Activated naive CD8-positive, alpha-beta T cell (primary cell): ENCODE measurements at regions not wholly inside any gene's neighbourhood (a gene's known extent, or its start where the extent isn't known, plus 50 kb on each side); places are given as distances from the start of the nearest gene placed in this dataset.
"Not testable (repeated sequence)": the region's sequence is repeated elsewhere in the genome, so short reads cannot be mapped to it uniquely, and the experiment has no call there.

Experiments
- H3K27ac Mint-ChIP-seq: one replicate; pipeline ENCODE4 v1.8.0; 2021; ENCODE audit warnings: mixed read lengths
- H3K27me3 Mint-ChIP-seq: one replicate; pipeline ENCODE4 v1.8.0; 2021; ENCODE audit warnings: mixed read lengths
- H3K36me3 Mint-ChIP-seq: one replicate; pipeline ENCODE4 v1.8.0; 2021; ENCODE audit warnings: mixed read lengths
- H3K4me1 Mint-ChIP-seq: one replicate; pipeline ENCODE4 v1.8.0; 2021; ENCODE audit warnings: low read depth, mixed read lengths
- H3K4me3 Mint-ChIP-seq: one replicate; pipeline ENCODE4 v1.8.0; 2021; ENCODE audit warnings: mild to moderate bottlenecking, mixed read lengths
- H3K9me3 Mint-ChIP-seq: one replicate; pipeline ENCODE4 v1.8.0; 2021; ENCODE audit warnings: low read depth, mixed read lengths

DNA sequence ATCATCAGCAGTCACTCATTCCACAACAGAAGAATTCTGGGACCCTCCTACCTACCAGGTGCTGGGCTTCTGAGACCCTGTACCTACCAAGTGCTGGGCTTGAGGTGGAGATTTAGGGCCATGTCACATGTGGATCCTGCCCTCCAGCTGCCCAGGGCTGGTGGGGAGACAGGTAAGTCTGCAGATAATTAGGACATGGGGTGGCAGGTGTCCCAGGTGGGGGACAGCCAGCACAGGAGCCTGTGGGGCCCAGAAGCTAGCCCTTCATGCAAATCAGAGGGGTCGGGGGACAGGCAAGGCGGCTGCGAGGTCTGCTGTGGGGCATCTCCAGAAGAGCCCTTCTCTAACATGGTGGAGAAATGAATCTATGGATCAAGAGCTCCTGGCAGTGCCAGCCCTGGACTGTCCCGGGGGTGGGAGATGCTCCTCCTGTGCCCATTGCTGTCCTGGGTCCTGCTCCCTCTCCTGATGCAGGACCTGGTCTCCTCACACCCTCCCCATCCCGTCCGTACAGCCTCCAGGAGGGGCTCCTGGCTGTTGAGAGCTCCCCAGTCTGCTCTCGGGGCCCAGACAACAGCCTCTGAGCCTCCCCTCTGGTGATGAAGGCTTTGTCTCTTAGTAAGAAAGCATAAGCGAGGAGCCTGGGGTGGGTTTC is 106.3 kb upstream of the GLI2 start:
- Mint-ChIP-seq H3K36me3 (no peaks in the 10 kb centered on the region), H3K27me3 (peaks cover 6% of the 10 kb centered on the region), H3K4me3 (no peak overlapping the region), H3K4me1 (no peaks in the 10 kb centered on the region), H3K9me3 (no peaks in the 10 kb centered on the region), H3K27ac (no peak overlapping the region)

DNA sequence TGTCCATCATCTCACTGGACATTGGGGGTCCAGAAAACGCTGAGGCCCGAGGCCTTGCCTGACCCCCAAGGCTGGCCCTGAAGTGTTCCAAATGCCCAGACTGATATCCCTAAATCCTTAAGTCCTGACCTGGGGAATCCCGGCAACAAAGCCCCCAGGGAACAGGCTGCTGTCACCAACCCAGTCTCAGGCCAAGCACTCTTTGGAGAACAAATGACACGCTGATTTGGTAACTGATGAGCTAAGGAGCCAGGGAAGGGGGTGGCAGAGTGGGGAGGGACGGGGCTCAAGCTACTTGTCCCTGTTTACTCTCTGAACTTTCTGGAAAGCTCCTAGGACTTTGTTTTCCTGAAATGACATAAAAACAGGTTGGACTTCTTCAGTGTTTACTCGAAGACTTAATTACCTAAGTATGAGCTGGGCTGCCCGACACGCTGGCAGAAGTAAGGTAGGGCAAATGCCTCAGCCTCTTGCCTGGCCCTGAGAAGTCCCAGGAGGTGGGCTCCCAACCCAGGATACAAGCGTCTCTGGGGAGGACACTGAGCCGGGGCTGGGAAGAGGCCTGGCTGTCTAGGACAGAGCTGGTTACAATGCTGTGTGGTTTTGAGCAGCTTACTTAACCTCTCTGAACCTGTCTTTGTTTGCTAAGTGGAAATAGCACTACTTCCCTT is 105.5 kb upstream of the GLI2 start:
- Mint-ChIP-seq H3K27me3 (peaks cover 6% of the 10 kb centered on the region), H3K36me3 (no peaks in the 10 kb centered on the region), H3K27ac (no peak overlapping the region), H3K9me3 (no peaks in the 10 kb centered on the region), H3K4me3 (no peak overlapping the region), H3K4me1 (no peaks in the 10 kb centered on the region)

DNA sequence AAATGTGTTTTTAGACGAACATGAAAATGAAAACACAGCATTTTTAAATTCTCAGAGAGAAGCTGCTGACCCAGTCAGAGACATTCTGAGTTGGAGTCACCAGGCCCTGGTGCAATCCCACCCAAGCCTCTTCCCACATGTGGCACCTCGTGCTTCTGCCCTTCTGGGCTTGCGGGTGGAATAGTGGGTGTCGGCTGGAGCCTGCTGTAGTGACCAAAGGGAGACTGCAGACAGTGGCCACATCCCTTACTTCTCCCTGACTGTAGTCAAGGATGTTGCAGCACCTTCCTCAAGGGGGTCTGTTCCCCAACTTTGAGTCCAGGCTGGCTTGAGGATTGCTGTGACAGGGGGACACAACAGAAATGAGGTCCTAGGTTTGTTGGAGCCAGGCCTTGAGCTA is 104.4 kb upstream of the GLI2 start:
- peaks cover 3% of the 10 kb centered on the region for H3K27me3 Mint-ChIP-seq
- no peak overlapping the region for H3K27ac Mint-ChIP-seq
- H3K4me1 Mint-ChIP-seq: no peaks in the 10 kb centered on the region
- H3K36me3 Mint-ChIP-seq: no peaks in the 10 kb centered on the region
- no peaks in the 10 kb centered on the region for H3K9me3 Mint-ChIP-seq
- H3K4me3 Mint-ChIP-seq: no peak overlapping the region

DNA sequence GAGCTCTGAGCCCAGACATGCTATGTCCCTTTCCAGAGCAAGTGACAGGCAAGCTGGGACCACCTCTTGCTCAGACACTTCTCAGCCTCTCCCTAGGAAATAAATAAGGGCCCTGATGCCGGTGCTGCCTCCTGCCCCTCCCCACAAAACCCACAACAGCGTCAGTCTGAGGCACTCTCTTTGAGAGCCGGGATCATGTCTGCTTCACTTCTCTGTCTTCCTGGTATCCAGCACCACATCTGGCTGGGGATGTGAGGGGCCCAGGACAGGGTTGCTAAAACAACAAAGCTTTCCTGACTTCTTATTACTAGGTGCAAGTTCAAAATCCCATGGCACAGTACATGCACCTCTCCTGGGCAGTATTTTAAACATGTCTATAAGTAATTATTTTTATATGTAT is 103.9 kb upstream of the GLI2 start:
- no peaks in the 10 kb centered on the region for H3K36me3 Mint-ChIP-seq
- no peaks in the 10 kb centered on the region for H3K4me1 Mint-ChIP-seq
- H3K4me3 Mint-ChIP-seq: no peak overlapping the region
- no peaks in the 10 kb centered on the region for H3K27me3 Mint-ChIP-seq
- no peak overlapping the region for H3K27ac Mint-ChIP-seq
- H3K9me3 Mint-ChIP-seq: no peaks in the 10 kb centered on the region

DNA sequence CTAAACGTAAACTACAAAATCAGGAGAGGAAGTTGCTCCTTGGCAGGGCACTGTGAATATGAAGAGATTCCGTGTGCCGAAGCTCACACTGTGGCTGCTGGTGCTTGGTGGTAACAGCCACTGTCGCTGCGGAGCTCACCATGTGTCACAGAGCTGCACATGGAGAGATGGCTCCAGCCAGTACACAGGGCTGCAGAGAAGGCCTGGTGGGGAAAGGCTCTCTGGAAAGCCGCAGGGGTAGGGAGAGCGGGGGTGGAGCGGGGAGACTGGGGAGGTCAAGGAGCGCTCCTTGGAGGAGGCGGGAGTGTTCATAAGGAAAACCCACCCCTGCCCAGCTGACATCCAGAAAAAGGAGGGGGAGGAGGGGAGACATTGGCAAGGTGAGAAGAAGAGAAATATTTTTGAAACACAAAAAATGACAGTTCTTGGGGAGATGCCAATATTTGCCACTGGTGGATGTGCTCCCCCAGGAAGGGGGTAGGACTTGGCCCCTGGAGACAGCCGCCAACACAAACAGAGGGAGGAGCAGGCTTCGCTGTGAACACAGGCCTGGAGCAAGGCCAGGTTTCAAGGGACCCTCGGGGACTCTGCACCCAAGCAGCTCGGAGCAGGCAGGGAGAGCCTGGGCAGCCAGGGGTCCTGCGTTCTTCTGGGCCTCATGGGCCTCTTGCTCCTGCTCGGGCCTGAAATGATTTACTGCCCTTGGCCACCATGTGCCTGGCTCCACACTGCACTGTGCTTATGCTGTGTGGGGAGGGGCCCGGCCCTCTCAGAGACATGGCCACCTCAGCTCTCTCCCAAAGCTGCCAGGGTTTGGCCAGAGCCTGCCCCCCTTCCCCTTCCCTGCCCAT is 102.6 kb upstream of the GLI2 start:
- no peak overlapping the region for H3K27ac Mint-ChIP-seq
- H3K4me1 Mint-ChIP-seq: no peaks in the 10 kb centered on the region
- no peak overlapping the region for H3K4me3 Mint-ChIP-seq
- no peaks in the 10 kb centered on the region for H3K9me3 Mint-ChIP-seq
- no peaks in the 10 kb centered on the region for H3K27me3 Mint-ChIP-seq
- H3K36me3 Mint-ChIP-seq: no peaks in the 10 kb centered on the region

DNA sequence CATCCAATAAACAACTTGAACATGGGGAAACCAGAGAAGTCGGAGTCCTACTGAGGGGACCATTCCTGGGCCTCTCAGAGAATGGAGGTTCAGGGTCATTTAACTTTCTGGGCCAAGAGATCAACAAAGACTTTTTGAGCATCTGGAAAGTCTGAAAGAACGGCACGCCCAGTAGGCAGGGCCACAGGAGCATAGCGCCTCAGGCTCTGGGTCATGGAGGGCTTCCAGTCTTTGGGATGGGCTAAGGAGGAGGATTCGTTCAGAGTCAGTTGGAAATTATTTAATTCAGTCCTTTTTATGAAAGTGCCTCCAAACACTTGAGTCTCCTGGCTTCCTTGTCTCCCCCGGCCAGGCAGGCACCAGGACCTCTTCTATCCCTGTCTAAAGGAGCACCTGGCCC is 101.1 kb upstream of the GLI2 start:
- H3K4me1 Mint-ChIP-seq: no peaks in the 10 kb centered on the region
- H3K4me3 Mint-ChIP-seq: no peak overlapping the region
- H3K27me3 Mint-ChIP-seq: no peaks in the 10 kb centered on the region
- no peaks in the 10 kb centered on the region for H3K36me3 Mint-ChIP-seq
- no peak overlapping the region for H3K27ac Mint-ChIP-seq
- no peaks in the 10 kb centered on the region for H3K9me3 Mint-ChIP-seq

DNA sequence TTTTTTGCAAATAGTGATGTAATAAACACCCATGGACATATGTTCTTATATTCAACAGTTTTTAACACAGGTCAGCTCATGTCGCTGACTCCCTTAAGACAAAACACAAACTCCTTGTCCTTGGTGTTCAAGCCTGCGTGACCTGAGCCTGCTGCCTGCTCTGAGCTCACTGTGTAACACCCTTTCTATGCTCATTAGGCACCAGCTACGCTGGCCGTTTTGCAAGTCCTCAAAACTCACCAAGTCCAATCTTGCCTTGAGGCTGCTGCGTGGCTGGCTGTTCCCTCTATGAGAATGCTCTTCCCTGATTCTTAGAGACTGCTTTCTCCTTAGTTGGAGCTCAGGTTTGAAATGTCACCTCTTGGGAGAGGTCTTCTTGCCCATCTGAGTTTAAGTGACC is 100.5 kb upstream of the GLI2 start:
- Mint-ChIP-seq H3K27me3 (no peaks in the 10 kb centered on the region), H3K9me3 (no peaks in the 10 kb centered on the region), H3K4me3 (no peak overlapping the region), H3K4me1 (no peaks in the 10 kb centered on the region), H3K36me3 (no peaks in the 10 kb centered on the region), H3K27ac (no peak overlapping the region)

DNA sequence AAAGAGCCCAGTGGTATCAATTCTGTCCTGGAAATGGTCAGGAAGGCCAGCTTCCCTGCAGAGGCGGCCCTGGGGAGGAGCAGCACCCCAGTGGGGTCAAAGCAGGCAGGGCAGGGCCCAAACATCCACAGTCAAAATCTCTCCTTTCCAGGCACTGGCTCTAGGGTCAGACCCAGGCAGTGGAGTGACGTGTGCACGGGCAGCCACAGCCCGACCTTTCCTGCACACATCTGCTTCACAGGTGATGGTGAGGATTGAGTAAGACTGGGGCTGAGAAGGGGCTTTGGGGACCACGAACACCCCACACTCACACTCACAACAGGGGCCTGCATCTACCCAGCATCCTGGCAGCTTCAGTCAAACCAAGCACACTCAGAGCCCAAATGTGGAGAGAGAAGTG is 97.8 kb upstream of the GLI2 start:
- H3K27ac Mint-ChIP-seq: no peak overlapping the region
- H3K36me3 Mint-ChIP-seq: no peaks in the 10 kb centered on the region
- H3K27me3 Mint-ChIP-seq: peaks cover 2% of the 10 kb centered on the region
- no peaks in the 10 kb centered on the region for H3K9me3 Mint-ChIP-seq
- no peaks in the 10 kb centered on the region for H3K4me1 Mint-ChIP-seq
- no peak overlapping the region for H3K4me3 Mint-ChIP-seq

DNA sequence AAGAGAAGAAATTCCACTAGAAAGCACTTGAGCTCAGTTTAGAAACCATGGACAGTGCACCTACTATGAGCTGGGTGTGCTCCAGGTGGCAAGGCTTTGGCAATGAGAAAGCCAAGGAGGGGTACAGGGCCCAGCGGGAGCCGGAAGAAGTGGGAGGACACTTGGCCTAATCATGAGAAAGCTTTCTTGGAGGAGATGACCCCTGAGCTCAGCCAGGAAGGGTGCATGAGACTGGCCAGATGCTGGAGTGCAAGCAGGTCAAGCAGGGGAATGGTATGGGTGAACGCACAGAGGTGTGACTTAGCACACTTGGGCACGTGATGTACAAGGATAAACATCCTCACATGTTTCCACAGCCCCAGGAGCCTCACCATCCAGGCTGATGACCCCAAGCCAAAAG is 97.2 kb upstream of the GLI2 start:
- no peaks in the 10 kb centered on the region for H3K36me3 Mint-ChIP-seq
- no peak overlapping the region for H3K27ac Mint-ChIP-seq
- H3K4me1 Mint-ChIP-seq: no peaks in the 10 kb centered on the region
- H3K9me3 Mint-ChIP-seq: no peaks in the 10 kb centered on the region
- H3K27me3 Mint-ChIP-seq: peaks cover 2% of the 10 kb centered on the region
- H3K4me3 Mint-ChIP-seq: no peak overlapping the region

DNA sequence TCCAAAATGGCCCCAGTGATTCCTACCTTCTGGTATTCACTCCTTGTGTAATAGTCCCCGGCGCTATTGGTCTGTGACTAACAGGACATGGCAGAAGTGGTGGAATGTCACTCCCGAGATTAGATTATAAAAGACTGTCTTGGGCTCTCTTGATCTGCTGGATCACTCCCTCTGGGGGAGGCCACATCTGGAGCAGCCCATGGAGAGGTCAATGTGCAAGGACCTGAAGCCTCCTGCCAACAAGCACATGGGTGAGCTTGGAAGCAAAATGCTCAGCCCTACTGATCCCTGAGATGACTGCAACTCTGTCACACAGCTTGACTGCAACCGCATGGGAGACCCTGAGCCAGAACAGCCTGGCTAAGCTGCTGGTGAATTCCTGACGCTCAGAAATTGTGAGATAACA is 94.3 kb upstream of the GLI2 start:
- Mint-ChIP-seq H3K27me3 (peaks cover 2% of the 10 kb centered on the region), H3K9me3 (no peaks in the 10 kb centered on the region), H3K4me3 (no peak overlapping the region), H3K36me3 (no peaks in the 10 kb centered on the region), H3K27ac (no peak overlapping the region), H3K4me1 (no peaks in the 10 kb centered on the region)

DNA sequence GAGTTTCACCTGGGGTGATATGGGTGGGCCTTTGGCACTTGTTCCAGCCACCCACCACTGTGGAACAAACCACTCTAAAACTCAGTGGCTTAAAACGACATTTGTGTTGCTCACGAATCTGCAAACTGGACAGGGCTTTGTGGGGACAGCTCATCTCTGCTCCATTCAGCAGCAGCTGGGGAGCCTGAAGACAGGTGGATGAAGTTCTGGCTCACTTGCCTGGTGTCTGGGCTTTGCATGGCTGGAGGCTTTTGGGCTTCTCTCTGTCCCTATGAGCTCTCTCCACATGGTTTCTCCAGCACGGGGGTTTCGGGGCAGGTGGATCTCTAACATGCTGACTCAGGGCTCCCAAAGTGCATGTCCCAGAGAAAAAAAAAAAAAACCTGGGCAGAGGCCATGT is 93.0 kb upstream of the GLI2 start:
- Mint-ChIP-seq H3K9me3 (no peaks in the 10 kb centered on the region), H3K27me3 (peaks cover 4% of the 10 kb centered on the region), H3K4me1 (no peaks in the 10 kb centered on the region), H3K36me3 (no peaks in the 10 kb centered on the region), H3K4me3 (no peak overlapping the region), H3K27ac (no peak overlapping the region)

DNA sequence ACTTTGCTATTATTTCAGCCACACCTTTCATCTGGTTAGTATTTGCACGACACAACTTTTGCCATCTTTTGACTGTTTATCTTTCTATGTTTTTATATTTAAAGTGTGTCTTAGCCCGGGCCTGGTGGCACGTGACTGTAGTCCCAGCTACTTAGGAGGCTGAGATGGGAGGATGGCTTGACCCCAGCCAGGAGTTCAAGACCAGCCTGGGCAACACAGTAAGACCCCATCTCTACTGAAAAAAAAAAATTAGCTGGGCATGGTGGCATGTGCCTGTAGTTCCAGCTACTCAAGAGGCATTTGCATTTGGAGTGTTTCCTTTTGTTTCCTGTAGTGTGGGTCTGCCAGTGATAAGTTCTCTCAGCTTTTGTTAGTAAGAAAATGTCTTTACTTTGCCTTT is 88.7 kb upstream of the GLI2 start:
- H3K9me3 Mint-ChIP-seq: peaks cover 13% of the 10 kb centered on the region
- H3K4me1 Mint-ChIP-seq: no peaks in the 10 kb centered on the region
- H3K36me3 Mint-ChIP-seq: peaks cover 6% of the 10 kb centered on the region
- peaks cover 6% of the 10 kb centered on the region for H3K27me3 Mint-ChIP-seq
- H3K27ac Mint-ChIP-seq: no peak overlapping the region
- no peak overlapping the region for H3K4me3 Mint-ChIP-seq

DNA sequence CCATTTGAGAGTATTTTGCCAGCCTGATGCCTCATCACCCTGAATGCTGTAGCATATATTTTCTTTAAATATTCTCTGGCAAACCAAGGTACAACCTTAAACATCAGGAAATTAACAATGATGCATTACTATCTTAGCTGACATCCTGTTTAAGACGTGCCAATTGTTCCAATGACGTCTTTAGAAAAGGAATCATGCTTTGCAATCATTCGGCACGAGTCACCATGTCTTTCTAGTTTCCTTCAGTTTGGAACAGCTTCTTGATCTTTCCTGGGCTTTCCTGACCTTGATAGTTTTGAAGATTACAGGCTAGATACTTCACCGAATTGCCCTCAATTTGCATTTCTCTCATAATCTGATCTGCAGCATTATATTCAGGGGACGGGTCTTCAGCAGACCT is 88.2 kb upstream of the GLI2 start:
- no peak overlapping the region for H3K4me3 Mint-ChIP-seq
- peaks cover 6% of the 10 kb centered on the region for H3K36me3 Mint-ChIP-seq
- H3K9me3 Mint-ChIP-seq: peaks cover 13% of the 10 kb centered on the region
- H3K4me1 Mint-ChIP-seq: no peaks in the 10 kb centered on the region
- no peak overlapping the region for H3K27ac Mint-ChIP-seq
- H3K27me3 Mint-ChIP-seq: peaks cover 6% of the 10 kb centered on the region

DNA sequence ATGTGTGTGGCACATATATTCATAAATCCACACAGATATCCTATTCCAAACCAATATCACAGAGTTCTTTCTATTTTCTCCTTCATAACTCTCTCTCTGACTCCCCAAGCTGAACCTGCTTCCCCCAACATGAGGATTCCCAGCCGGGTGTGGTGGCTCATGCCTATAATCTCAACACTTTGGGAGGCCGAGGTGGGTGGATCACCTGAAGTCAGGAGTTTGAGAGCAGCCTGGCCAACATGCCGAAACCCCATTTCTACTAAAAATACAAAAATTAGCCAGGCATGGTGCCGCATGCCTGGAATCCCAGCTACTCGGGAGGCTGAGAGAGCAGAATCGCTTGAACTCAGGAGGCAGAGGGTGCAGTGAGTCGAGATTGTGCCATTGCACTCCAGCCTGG is 86.3 kb upstream of the GLI2 start:
- H3K36me3 Mint-ChIP-seq, H3K27me3 Mint-ChIP-seq, H3K27ac Mint-ChIP-seq, H3K4me1 Mint-ChIP-seq, H3K4me3 Mint-ChIP-seq: not testable (repeated sequence)
- H3K9me3 Mint-ChIP-seq: peaks cover 13% of the 10 kb centered on the region

DNA sequence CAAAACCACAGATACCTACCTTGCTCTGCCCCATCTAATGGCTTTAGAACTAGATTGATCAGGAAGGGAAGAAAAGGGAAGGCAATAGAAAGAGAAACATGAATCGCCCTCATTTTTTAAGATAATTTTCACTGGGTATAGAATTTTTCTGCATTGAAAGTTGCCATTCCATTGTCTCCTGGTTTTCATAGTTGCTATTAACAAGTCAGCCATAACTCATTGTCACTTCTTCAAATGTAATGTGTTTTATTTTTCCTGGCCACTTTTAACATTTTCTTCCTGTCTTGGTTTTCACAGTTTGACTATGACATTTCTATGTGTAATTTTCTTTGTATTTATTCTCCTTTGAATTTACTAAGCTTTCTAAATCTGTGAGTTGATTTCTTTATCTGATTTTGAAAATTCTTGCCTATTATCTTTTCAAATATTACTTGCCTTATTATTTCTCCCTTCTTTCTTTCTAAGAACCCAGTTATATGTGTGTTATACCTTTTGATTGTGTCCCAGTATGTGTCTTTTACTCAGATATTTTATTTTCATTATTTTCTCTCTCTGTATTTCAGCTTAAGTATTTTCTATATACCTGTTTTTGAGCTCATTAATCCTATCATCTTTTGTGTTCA is 85.5 kb upstream of the GLI2 start:
- Mint-ChIP-seq H3K4me3 (no peak overlapping the region), H3K9me3 (peaks cover 13% of the 10 kb centered on the region), H3K27ac (no peak overlapping the region), H3K27me3 (peaks cover 7% of the 10 kb centered on the region), H3K4me1 (no peaks in the 10 kb centered on the region), H3K36me3 (peaks cover 8% of the 10 kb centered on the region)
